GM18867 (cell line): ENCODE measurements at regions not wholly inside any gene's neighbourhood (a gene's known extent, or its start where the extent isn't known, plus 50 kb on each side); places are given as distances from the start of the nearest gene placed in this dataset.
A peak's percentile ranks its signal among the peaks of the same experiment; 100 is the strongest.

Experiments used
- ATAC-seq: cut with Tn5 transposase; IDR thresholded peaks from one replicate; pipeline ENCODE4 v1.9.1; 2021; ENCODE audit warnings: mild to moderate bottlenecking, moderate library complexity; ENCODE audit not compliant: unreplicated experiment

DNA sequence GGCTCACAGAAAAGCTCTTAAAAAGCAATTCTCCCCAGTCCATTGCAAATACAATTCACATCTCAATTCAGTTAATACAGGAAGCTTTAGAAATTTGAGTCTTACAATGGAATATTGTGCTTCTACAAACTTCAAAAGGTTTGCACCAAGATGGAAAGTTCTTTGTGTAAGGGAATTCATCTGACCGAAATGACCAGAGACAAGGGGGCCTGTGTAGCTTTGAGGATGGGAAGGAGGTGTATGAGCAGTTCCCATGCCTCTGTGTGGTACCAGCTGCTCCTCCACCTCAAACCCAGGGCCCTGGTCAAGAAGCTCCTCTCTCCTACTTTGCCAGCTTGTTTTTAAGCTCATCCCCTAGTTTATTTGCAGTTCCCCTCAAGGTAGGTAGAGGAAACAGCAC, 312.8 kb upstream of the PKDCC start:
- no peak for ATAC-seq

DNA sequence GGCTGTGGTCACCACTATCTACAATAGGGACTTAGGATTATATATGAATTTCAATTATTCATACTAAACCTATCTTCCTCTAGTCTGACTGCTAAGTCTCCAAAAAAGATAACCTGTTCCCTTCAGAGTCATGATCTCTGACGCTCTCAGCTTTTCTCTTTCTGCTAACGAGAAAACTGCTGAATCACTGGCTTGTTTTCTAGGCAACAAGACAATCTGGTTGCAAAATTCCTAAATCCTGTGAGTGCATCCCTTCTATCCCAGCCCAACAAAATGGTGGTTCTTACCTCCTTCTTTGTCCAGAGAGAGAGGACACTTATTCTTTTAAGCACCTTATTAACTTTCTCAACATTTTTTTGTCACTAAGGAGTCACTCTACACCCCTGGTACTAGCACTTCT, 312.3 kb upstream of the PKDCC start:
- no peak for ATAC-seq

DNA sequence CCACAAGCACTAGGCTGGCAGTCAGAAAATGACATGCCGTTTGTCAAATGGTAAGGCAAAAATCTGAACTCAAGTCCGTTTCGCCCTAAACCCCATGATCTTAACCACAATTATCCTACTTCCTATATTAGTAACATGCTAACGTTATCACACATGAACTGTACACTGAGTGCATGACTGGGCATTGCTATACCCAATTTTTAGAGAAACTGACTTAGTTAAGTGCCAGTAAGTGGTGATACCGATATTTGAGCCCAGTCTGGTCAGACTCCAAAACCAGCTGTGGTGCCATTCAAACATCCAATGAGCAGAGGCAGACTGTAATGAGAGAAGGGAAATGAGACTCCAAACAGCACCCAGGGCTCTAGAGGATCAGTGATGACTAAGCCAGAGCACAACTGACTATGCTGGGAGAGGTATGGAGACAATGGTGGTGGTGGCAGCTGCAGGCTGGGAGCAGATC, 311.7 kb upstream of the PKDCC start:
- peak; percentile 96 for ATAC-seq

DNA sequence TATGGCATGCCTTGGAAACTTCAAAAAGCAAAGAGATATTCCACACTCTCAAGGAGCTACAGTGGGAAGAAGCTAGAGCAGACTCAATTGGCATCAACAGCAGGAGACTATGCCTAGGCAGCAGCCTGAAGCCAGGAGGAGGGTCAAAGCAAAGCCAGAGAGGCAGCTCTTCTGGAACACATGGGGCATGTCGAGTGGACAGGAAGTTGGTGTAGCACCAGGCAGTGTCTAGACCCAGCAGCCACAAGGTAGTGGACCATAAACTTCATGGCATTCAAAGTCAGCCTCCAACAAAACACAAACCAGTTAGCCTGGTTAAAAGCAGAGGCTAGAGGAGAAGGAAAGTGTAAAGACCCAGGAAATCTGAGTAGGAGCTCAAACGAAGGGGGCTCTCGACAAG, 311.2 kb upstream of the PKDCC start:
- peak; percentile 35 for ATAC-seq

DNA sequence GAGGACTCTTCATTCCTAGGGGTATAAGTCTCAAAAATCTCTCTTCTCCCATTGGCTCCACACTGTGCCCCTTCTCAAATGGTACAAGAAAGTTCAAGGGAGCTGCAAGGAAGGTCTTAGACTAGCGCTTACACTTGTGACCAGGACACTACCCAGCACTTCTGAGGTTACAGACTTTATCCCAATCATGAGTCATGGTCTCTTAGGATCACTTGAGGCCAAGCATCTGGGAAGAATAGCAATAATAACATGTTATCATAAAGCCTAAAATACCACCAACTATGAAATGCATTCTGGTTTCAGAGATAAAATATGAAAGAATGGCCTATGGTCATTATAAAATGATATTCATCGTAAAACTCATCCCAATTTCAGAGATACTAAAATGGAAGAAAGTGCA, 309.9 kb upstream of the PKDCC start:
- no peak for ATAC-seq

DNA sequence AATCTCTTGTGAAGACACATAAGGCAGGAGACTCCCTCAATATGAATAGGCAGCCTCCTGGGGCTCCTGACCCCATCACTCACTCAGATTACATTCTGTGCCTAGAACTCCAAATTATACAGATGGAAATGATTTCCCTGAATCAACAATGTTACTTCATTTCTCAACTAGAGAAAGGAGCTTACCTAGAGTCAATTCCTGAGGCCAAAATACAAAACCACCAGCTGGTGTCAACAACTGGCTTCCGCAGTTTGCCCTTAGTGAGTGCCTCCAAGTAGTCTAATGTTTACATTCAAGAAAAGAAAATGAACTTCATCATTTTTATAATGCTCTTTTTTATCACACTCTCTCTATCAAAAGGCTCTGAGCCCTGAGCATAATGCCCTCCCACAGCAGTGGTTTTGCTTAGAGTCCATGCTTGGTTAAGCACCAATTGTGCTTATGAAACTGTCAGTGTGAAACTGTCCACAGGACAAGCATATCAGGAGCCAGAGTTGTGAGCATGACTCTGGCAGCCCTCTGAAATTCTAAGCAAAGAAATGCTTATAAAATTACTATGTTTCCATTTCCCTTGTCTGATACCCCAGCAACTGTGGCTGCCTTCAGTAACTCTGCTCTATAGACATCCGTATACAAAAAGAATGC, 305.7 kb upstream of the PKDCC start:
- peak; percentile 100 for ATAC-seq

DNA sequence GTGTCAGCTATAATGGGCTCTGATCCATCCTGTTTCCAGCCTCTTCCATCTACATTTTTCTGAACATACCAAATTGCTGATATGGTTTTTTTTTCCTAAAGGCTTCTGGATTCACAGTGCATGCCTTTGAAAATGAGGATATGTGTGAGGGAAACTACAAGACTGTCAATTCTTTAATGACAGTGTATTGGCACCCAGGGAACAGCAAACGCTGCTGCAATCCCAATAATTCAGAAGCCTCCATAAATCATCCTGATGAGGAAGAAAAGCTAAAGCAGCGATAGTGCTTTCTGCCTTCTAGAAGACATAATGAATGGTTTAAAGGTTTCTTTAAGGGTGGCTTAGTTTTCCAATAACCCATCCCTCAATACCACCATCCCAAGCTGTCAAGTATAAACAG, 304.5 kb upstream of the PKDCC start:
- no peak for ATAC-seq

DNA sequence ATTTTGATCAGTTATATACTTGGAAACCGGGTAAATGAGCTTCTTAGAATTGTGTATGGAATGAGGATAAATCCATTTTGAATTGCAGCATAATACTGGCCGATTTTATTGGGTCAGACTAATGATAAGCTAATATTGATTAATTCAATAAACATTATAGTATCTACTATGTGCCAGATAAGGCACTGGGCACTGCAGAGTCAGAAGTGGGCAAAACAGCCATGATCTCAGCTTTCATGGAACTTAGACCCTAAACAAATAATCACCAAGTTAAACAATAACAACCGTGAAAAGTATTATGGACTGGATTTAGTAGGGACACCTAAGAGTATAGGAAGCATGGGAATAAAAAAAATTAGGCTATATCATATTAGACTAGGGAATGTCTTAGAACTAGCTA, 297.0 kb upstream of the PKDCC start:
- no peak for ATAC-seq

DNA sequence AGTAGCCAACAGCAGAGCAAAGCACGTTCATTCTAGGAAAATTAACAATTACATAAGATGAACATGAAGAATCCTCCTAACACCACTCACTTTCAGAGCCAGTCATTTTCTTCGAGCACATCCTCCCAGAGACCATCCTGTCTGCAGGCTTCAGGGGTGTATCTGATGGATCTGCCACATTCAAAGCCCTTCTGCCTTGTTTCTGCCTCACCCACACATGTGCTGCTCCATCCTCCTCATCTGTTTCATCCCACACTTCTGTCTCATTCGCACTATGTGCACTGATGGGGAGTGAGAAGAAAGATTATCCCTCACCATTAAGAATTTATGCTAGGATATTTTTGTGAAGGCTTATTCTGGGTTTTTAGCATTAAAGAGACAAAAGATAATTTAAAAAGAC, 287.9 kb upstream of the PKDCC start:
- ATAC-seq: no peak

DNA sequence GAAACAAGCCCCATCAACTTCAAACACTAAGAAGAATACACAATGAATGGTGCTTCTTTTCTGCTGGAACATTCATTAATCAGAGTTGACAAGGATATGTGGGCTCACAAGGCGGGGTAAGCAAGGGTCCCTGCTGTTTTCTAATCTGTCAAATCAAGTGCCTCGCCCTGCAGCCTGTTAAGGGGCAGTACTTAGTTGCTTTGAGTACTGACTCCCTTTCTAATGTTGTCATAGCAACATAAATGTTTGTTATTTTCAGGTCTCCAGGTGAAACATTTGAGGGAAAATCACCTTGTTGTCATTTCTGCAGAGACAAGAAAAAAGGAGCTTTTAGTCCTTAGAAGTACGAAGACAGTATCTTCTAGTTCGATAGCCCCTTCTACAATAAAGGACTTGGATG, 284.7 kb upstream of the PKDCC start:
- ATAC-seq: no peak

DNA sequence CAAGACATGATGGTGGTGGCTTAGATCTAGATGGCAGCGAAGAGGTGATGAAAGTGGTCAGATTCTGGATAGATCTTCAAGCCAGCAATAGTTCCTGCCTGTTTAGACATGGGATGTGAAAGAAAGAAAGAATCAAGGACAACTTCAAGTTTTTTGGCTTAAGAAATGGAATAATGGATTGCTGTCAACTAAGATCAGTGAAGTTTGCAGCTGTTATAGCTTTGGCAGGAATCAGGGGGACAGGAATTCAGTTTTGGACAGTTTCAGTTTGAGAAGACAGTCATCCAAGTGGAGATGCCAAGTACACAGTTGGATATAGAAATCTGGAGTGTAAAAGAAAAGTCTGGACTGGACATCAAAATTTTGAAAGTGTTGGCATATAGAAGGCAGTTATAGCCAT, 283.7 kb upstream of the PKDCC start:
- ATAC-seq: no peak

DNA sequence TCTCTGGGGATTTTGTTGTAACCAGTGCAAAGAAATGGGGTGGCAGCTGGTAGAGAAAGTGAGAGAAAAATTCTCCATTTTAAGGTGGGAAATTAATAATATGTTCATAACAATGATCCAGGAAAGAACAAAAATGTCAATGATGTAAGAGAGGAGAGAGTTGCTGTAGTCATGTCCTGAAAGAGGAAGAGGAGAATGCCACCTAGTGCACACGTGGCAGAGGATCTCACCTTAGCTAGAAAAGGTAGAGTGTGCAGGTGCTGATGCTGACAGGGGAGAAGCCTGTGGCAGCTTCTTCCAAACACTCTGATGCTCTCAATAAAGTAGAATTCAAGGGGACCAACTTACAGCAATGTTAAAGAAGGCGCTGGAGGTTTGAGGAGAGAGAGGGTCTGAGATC, 282.9 kb upstream of the PKDCC start:
- no peak for ATAC-seq

DNA sequence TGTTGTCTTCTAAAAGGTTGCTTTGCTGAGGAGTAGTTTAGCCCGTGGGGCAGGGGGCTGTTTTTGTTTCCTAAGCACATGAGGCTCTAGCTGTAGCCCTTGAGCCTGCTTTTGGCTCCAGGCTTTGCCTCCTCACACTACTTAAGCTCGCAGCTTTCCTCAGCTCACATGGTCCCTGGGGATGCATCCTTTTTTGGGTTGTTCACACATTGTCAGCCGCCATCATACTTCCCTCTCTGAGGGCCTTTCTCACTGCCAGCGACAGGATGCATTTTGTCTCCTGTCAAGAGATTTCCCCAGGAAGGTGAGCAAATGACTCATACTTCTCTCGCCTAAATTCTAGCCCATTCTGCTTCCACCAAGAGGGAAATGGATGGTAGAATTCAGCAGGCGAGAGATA, 279.5 kb upstream of the PKDCC start:
- ATAC-seq: no peak

DNA sequence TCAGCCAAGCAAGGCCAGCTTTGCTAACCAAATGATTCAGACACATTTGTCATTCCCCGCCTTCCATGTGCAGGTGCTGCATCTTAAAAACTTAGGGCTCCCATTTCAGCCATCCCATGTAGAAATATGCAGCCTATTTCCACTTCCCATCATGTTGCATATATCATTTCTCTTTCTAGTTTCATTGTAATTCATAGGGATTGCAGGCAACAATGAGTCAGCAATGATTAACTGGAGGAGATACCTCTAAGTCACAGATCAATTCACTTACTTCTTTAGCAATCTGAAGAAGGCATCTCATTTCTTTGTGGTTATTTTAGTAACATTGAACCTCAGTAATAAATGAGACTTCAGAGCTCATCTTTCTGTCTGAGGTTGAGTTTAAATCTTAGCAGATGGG, 276.1 kb upstream of the PKDCC start:
- no peak for ATAC-seq

DNA sequence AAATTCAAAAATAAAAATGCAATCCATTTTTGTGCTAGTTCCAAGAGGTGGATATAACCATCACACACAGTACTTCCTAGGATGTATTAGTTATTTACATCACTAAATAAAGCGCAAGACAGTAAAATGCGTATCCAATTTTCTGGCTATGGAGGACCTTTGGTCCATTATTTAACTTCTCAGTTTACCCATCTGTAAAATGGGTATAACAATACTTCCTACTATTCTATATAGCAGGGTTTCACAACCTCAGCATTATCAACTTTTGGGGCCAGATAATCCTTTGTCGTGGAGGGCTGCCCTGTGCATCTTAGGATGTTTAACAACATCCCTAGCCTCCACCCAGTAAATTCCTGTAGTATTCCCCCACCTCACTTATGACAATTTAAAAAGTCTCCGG, 275.1 kb upstream of the PKDCC start:
- no peak for ATAC-seq

DNA sequence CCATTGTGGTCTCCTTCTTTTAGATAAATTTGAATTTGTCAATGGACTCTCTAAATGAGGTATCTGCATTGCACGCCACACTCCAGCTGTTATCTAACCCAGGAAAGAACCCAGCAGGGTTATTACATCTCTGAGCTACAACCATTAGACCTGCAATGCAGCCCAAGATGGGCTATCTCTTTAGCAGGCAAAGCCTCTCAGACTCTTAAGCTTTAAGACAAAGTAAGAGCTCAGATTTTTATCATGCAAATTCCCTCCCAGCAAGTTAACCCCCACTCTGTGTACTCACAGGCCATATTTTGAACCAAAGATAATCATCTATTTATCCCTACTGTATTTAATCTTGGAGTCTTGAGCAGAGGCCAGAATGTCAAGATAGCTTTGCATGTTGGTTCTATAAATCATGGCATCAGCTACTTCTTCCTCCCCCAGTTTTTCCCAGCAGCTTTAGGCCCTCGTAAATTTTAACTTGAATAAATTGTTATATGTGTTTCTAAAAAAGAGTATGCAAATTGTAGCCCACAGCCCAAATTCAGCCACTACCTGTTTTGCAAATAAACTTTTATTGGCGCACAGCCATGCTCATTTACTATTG, 273.7 kb upstream of the PKDCC start:
- ATAC-seq: no peak

DNA sequence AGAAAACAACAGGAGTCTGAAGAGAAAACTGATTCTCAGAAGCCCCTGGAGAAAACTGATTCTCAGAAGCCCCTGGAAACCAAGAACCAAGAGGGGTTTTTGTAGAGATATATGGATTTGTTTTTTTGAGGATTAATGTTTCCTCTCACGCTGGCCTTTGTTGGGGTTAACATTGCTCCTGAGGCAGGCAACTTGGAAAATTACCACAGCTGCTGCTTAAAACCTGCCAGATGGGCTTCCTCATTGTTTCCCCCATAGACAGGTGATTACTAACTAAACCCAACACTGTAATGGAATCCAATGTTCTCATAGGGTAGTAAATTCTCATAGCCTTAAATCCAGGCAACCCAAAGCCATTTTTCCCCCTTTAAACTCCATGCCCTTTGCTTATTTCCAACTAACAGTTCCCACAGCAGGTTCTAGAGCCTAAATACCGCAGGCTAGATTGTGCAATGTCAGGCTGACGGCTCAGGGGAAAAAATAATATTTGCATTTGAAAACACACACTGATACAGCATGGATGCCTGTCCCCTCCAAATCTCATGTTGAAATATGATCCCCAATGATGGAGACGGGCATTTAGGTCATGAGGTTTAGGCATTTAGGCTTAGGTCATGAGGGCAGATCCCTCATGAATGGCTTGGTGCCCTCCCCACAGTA, 272.3 kb upstream of the PKDCC start:
- no peak for ATAC-seq

DNA sequence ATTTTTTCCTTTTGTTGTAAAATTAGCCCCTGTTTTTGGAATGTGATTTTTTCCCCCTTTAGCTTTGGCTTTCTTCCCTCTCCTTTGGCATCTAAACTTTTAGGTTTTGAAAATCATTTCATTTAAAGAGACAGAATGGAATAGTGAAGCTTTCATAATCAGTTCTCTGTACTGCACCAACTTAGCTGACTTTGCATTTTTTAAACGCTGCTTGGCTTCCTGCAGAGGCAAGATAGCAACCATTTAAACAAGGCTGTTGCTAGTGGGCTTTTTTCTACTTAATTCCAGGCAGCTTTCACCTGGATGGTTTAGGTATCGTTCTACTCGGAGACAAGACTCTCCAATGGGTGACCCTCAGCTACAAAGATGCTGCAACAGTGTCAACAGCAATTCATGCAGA, 267.9 kb upstream of the PKDCC start:
- no peak for ATAC-seq

DNA sequence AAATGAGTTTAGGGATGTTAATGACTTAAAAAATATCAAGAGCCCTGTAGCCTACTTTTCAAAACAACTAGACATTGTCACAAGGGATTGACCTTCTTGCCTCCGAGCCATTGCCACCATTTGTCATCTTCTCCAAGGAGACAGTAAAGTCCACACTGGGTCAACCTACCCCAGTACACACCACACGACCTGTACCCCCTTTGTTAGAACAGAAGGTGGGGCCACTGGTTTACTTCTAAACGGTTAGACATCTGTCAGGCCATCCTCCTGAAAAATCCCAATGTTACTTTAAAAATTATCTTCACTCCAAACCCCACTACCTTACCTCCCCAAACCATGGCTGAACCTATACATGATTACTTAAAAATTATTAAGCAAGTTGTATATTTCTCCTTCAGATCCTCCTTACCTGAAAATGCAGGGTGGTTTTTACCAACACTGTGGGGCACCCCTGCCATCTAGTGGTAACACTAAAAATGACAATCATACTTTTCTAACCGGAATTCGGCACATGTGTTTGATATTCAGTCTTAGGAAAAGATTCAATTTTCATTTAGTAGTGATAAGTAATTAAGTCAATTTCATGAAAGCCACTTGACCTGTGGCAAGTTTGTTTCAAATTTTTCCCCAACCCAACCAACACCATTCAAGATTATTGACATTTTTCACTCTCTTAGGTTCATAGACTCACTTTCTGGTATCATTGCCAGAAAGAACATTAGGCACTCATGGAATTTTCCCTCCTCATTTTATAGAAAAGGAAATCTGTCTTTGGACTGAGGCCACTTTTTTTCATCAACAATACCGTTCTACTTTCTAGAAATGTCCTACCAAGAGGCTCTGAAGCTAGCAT, 265.3 kb upstream of the PKDCC start:
- ATAC-seq: peak; percentile 66

DNA sequence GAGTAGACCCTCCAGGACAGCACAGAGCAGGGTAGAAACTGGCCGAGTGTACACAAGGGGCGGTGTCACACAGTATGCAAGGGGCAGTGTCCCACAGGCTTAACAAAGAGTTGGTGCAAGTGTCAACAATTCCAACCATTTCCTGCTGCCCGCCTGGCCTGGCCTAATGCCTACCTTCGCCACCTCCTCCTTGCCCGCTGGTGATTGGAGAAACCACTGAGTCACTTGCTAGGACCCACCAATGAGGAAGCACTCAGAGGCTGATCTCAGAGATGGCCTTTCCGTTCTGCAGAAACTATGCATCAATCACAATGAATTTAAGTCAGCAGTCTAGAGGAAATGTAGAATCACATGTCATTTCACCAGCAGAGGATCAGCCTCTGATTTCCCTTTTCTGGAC, 263.3 kb upstream of the PKDCC start:
- ATAC-seq: no peak

DNA sequence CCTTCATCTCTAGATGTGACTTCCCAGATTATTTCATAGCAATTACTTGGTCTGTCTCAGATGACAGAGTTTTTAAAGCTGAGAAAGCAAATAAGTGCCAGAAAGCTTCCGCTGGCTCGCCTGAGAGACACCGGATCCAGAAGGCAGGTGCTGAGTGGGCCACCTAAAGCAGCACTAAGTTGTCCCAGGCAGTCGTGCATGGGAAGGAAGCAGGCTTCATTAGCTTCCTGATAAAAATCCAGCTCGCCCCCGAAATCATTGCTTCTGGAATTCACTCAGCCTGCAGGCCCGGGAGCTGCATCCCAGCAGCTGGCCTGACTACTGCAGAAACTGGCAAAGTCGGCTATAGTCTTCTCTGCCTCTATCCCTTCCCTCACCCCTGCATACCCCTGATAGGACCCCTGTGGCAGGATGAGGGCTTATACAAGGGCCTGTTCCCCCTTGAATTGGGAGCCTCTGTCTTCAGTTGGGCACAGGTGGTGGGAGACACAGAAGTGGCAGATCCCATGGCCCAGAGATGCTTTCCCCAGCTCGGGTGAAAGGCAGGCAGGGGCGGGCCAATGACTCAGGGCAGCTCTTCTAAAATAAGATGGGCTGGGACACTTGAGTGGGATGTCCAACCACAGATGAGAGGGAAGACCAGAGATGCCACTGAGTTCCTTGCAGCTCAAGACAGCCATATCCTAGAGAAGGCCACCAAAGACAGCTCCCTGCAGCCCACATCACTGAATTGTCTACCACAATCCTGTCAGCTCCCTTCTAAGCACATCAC, 262.4 kb upstream of the PKDCC start:
- ATAC-seq: no peak
